Middle frontal gyrus (tissue), 1 donor: ENCODE measurements at regions not wholly inside any gene's neighbourhood (a gene's known extent, or its start where the extent isn't known, plus 50 kb on each side); places are given as distances from the start of the nearest gene placed in this dataset.

Experiments
- DNase-seq: peaks from one replicate; pipeline ENCODE4 v3.0.0-alpha.2; 2015; ENCODE audit warnings: low spot score; ENCODE audit errors: extremely low spot score

- no peak for DNase-seq
These were observed 316.8 kb upstream of the NFE2L3 start for GRCh38 chr7:25835197-25835596.

GRCh38 chr7:25839084-25839769, 312.8 kb upstream of the NFE2L3 start:
- DNase-seq: no peak

- DNase-seq: no peak
These were observed 311.7 kb upstream of the NFE2L3 start for GRCh38 chr7:25840209-25840792.

- no peak for DNase-seq
These were observed 310.4 kb upstream of the NFE2L3 start for GRCh38 chr7:25841575-25841974.

GRCh38 chr7:25842201-25842733, 309.7 kb upstream of the NFE2L3 start:
- DNase-seq: no peak

GRCh38 chr7:25843467-25843866, 308.5 kb upstream of the NFE2L3 start:
- DNase-seq: no peak

- DNase-seq: no peak
These were observed 307.7 kb upstream of the NFE2L3 start for GRCh38 chr7:25844102-25844870.

GRCh38 chr7:25845464-25845863, 306.5 kb upstream of the NFE2L3 start:
- no peak for DNase-seq

- DNase-seq: no peak
These were observed 305.3 kb upstream of the NFE2L3 start for GRCh38 chr7:25846722-25847121.

GRCh38 chr7:25847336-25848070, 304.5 kb upstream of the NFE2L3 start:
- no peak for DNase-seq

- no peak for DNase-seq
These were observed 302.4 kb upstream of the NFE2L3 start for GRCh38 chr7:25849500-25850184.

GRCh38 chr7:25850216-25850615, 301.8 kb upstream of the NFE2L3 start:
- DNase-seq: no peak

GRCh38 chr7:25850735-25851134, 301.3 kb upstream of the NFE2L3 start:
- DNase-seq: no peak

GRCh38 chr7:25851332-25852210, 300.4 kb upstream of the NFE2L3 start:
- peak; percentile 78 for DNase-seq

GRCh38 chr7:25852211-25852938, 299.6 kb upstream of the NFE2L3 start:
- no peak for DNase-seq

- DNase-seq: no peak
These were observed 299.1 kb upstream of the NFE2L3 start for GRCh38 chr7:25852939-25853271.

- no peak for DNase-seq
These were observed 298.7 kb upstream of the NFE2L3 start for GRCh38 chr7:25853314-25853713.

- no peak for DNase-seq
These were observed 297.9 kb upstream of the NFE2L3 start for GRCh38 chr7:25854059-25854458.
